GM12891 (cell line): ENCODE measurements at regions not wholly inside any gene's neighbourhood (a gene's known extent, or its start where the extent isn't known, plus 50 kb on each side); places are given as distances from the start of the nearest gene placed in this dataset.

ENCODE experiments used
- POLR2A ChIP-seq: IDR thresholded peaks from 2 replicates; pipeline ENCODE4 v1.6.1; 2011; ENCODE audit warnings: low read depth, low read length, control low read depth
- POLR2AphosphoS5 ChIP-seq: IDR thresholded peaks from 2 replicates; pipeline ENCODE4 v1.6.1; 2011; ENCODE audit warnings: low read depth, low read length, control low read depth

GRCh38 chr11:13183094-13183825, 94.3 kb upstream of the BMAL1 start:
- TF ChIP-seq POLR2AphosphoS5 = no peak
- TF ChIP-seq POLR2A = no peak
